B cell (primary cell): ENCODE measurements at regions not wholly inside any gene's neighbourhood (a gene's known extent, or its start where the extent isn't known, plus 50 kb on each side); places are given as distances from the start of the nearest gene placed in this dataset.

ENCODE experiments used
- ATAC-seq: fragments of 200-7000 bp; cut with Tn5 transposase; one replicate; pipeline ENCODE4 v1.10.0; 2021; ENCODE audit warnings: low read depth, mild to moderate bottlenecking, moderate number of reproducible peaks, moderate library complexity
- CTCF ChIA-PET: fragments of 350-600 bp; sonication (Branson Sonifier 250); formaldehyde crosslinking; loops from one replicate; lab custom pipeline; 2021; ENCODE audit warnings: antibody characterized with exemption, inconsistent platforms; lab: Charles Lee
- POLR2A ChIA-PET: fragments of 350-600 bp; sonication (Branson Sonifier 250); formaldehyde crosslinking; loops from one replicate; lab custom pipeline; 2021; ENCODE audit warnings: antibody characterized with exemption; lab: Charles Lee
- DNase-seq: peaks from one replicate; pipeline ENCODE4 v3.0.0; 2013
- H2AFZ ChIP-seq: 2 replicates; pipeline ENCODE4 v1.6.1; 2012; ENCODE audit warnings: mild to moderate bottlenecking, low read depth, low read length; ENCODE audit not compliant: insufficient read depth, poor library complexity, severe bottlenecking
- H3K27ac ChIP-seq, 2 donors: 1 replicate in 1 of 2; 2 replicates in 1 of 2; pipeline ENCODE4 v1.5.1; 2012 to 2013; ENCODE audit warnings: low read length in 2 of 2, mild to moderate bottlenecking in 2 of 2, moderate library complexity in 1 of 2
- H3K27me3 ChIP-seq, 4 experiments: fragments of 200-600 bp in 1 of 4; sonication (generic) in 1 of 4; replicated peaks in 1 of 4; 1 replicate in 2 of 4; 2 replicates in 2 of 4; pipeline versions ENCODE4 v1.6.1 to v1.7.0; 2013 to 2016; ENCODE audit warnings: low read length in 3 of 4, mild to moderate bottlenecking in 2 of 4, mixed read lengths in 1 of 4, moderate library complexity in 1 of 4; ENCODE audit not compliant: insufficient read depth in 4 of 4, control insufficient read depth in 3 of 4; ENCODE audit errors: control extremely low read depth in 1 of 4
- H3K36me3 ChIP-seq, 2 experiments: replicated peaks in 1 of 2; 1 replicate in 1 of 2; 2 replicates in 1 of 2; pipeline versions ENCODE4 v1.6.1 to v1.7.1; 2013; ENCODE audit warnings: low read length in 1 of 2; ENCODE audit not compliant: insufficient read depth in 2 of 2, control insufficient read depth in 1 of 2; ENCODE audit errors: control extremely low read depth in 1 of 2, extremely low read depth in 1 of 2
- H3K4me1 ChIP-seq, 2 donors: fragments of 200-600 bp in 1 of 2; sonication (generic) in 1 of 2; 1 replicate in 1 of 2; 2 replicates in 1 of 2; pipeline versions ENCODE4 v1.5.1 to v1.6.1; 2013 to 2017; ENCODE audit warnings: low read length in 2 of 2; ENCODE audit not compliant: control insufficient read depth in 2 of 2, insufficient read depth in 2 of 2
- H3K4me2 ChIP-seq: replicated peaks from 2 replicates; pipeline ENCODE3; 2012; ENCODE audit warnings: mild to moderate bottlenecking, low read depth, low read length; ENCODE audit not compliant: poor library complexity, severe bottlenecking
- H3K4me3 ChIP-seq, 5 experiments: fragments of 200-600 bp in 1 of 5; sonication (generic) in 1 of 5; 1 replicate in 3 of 5; 2 replicates in 2 of 5; pipeline versions ENCODE4 v1.5.1 to v1.7.0; 2011 to 2016; ENCODE audit warnings: low read length in 4 of 5, mild to moderate bottlenecking in 4 of 5, low read depth in 2 of 5, control low read depth in 1 of 5, moderate library complexity in 1 of 5; ENCODE audit not compliant: insufficient read depth in 1 of 5; ENCODE audit errors: control extremely low read depth in 1 of 5, extremely low read depth in 1 of 5
- H3K79me2 ChIP-seq: fragments of 200-600 bp; sonication (generic); one replicate; pipeline ENCODE4 v1.6.0; 2016; ENCODE audit warnings: low read length; ENCODE audit not compliant: control insufficient read depth, insufficient read depth
- H3K9ac ChIP-seq: fragments of 200-600 bp; sonication (generic); 2 replicates; pipeline ENCODE4 v1.6.1; 2017; ENCODE audit warnings: mild to moderate bottlenecking, low read length, moderate library complexity
- H3K9me3 ChIP-seq, 3 donors: one replicate each; pipeline versions ENCODE4 v1.6.1 to v1.7.1; 2013; ENCODE audit warnings: low read length in 2 of 3; ENCODE audit not compliant: control insufficient read depth in 2 of 3, insufficient read depth in 1 of 3; ENCODE audit errors: control extremely low read depth in 1 of 3
- H4K20me1 ChIP-seq: 2 replicates; pipeline ENCODE4 v1.6.0; 2012; ENCODE audit warnings: mild to moderate bottlenecking, low read length; ENCODE audit not compliant: insufficient read depth, control insufficient read depth, poor library complexity, severe bottlenecking
- H3K27ac Mint-ChIP-seq: one replicate; pipeline ENCODE4 v1.8.0; 2021; ENCODE audit warnings: mixed read lengths
- H3K27me3 Mint-ChIP-seq: one replicate; pipeline ENCODE4 v1.8.0; 2021; ENCODE audit warnings: mixed read lengths
- H3K4me1 Mint-ChIP-seq: one replicate; pipeline ENCODE4 v1.8.0; 2021; ENCODE audit warnings: mixed read lengths
- H3K4me3 Mint-ChIP-seq: one replicate; pipeline ENCODE4 v1.8.0; 2021; ENCODE audit warnings: mixed read lengths
- H3K9me3 Mint-ChIP-seq: one replicate; pipeline ENCODE4 v1.8.0; 2022; ENCODE audit warnings: mixed read lengths; ENCODE audit not compliant: insufficient read depth
- CTCF ChIP-seq: fragments of 200-600 bp; IDR thresholded peaks from one replicate; pipeline ENCODE4 v1.8.0; 2022; ENCODE audit warnings: antibody characterized with exemption, mild to moderate bottlenecking
- EZH2 ChIP-seq: IDR thresholded peaks from 2 replicates; pipeline ENCODE4 v1.6.1; 2012; ENCODE audit warnings: borderline replicate concordance, low read depth, mild to moderate bottlenecking, moderate library complexity, low read length; ENCODE audit not compliant: insufficient read depth, poor library complexity, severe bottlenecking
- WGBS: methylation state at CpG from one replicate; pipeline ENCODE4 v1.1.5; 2013; ENCODE audit warnings: missing lambda C conversion rate; ENCODE audit not compliant: insufficient coverage; 5-methylcytosine and 5-hydroxymethylcytosine counted together
- intact Hi-C: fragments of 100-400 bp; cut with micrococcal nuclease; formaldehyde crosslinking; loops from one replicate; pipeline ENCODE4 v1.10.0; 2022

- POLR2A ChIA-PET, result no interaction called here
- no peak overlapping the region for H3K4me3 Mint-ChIP-seq
- Histone ChIP-seq H3K79me2 (no peaks in the 10 kb centered on the region), H3K4me3 (no peak overlapping the region), H2AFZ (no peak overlapping the region), H3K4me1 (no peaks in the 10 kb centered on the region), H3K4me2 (no peak overlapping the region), H4K20me1 (no peaks in the 10 kb centered on the region), H3K27me3 (peaks cover 0 to 34% (median 12%) of the 10 kb centered on the region in 4 experiments), H3K36me3 (no peaks in the 10 kb centered on the region), H3K9me3 (peaks cover 0 to 10% (median 0%) of the 10 kb centered on the region in 3 donors), H3K9ac (no peak overlapping the region), H3K27ac (no peak overlapping the region)
- H3K27me3 Mint-ChIP-seq, result peaks cover 21% of the 10 kb centered on the region
- ATAC-seq (no peak), DNase-seq (no peak)
- CTCF ChIA-PET, result no interaction called here
- H3K4me1 Mint-ChIP-seq, result peaks cover 10% of the 10 kb centered on the region
- no peak for TF ChIP-seq CTCF
- no peak for TF ChIP-seq EZH2
- no peaks in the 10 kb centered on the region for H3K9me3 Mint-ChIP-seq
- 90% methylated on average over 13 of the region's 13 CpGs for WGBS
- intact Hi-C loops, result no loop called here
- H3K27ac Mint-ChIP-seq, result no peak overlapping the region
Measured at GRCh38 chr12:3364661-3365462, 126.1 kb upstream of the PRMT8 start.
